ENCODE measurements at regions not wholly inside any gene's neighbourhood (a gene's known extent, or its start where the extent isn't known, plus 50 kb on each side); places are given as distances from the start of the nearest gene placed in this dataset.

DNA sequence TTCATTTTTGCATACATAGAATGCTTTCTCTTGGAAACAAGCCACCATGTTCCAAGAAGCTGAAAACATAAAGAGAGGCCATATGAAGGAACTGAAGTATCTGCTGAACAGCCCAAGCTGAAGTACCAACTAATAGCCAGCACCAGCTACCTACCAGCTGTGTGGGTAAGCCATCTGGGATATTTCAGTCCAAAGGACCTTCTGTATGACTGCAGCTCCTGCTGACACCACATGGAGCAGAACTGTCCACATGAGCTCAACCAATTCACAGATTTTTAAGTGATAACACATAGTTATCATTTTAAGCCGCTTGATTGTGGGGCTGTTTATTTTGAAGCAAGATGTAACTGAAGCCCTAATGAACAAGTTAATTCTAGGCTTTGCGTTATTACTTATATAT is 621.1 kb upstream of the KLHL1 start:
- TF ChIP-seq, protein P1, sequence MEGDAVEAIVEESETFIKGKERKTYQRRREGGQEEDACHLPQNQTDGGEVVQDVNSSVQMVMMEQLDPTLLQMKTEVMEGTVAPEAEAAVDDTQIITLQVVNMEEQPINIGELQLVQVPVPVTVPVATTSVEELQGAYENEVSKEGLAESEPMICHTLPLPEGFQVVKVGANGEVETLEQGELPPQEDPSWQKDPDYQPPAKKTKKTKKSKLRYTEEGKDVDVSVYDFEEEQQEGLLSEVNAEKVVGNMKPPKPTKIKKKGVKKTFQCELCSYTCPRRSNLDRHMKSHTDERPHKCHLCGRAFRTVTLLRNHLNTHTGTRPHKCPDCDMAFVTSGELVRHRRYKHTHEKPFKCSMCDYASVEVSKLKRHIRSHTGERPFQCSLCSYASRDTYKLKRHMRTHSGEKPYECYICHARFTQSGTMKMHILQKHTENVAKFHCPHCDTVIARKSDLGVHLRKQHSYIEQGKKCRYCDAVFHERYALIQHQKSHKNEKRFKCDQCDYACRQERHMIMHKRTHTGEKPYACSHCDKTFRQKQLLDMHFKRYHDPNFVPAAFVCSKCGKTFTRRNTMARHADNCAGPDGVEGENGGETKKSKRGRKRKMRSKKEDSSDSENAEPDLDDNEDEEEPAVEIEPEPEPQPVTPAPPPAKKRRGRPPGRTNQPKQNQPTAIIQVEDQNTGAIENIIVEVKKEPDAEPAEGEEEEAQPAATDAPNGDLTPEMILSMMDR (IDR thresholded peaks at IDR 0.05): no peak
- Histone ChIP-seq H3K4me3 (ENCODE audit: low read depth, low read length) (no peak overlapping the region), H3K79me2 (no peaks in the 10 kb centered on the region), H3K9ac (no peak overlapping the region), H3K27me3 (ENCODE audit: control insufficient read depth, insufficient read depth, low read length) (no peaks in the 10 kb centered on the region), H2AFZ (no peak overlapping the region), H3K36me3 (ENCODE audit: control insufficient read depth, insufficient read depth, low read length) (no peaks in the 10 kb centered on the region), H3K9me3 (ENCODE audit: control insufficient read depth, low read length) (no peaks in the 10 kb centered on the region), H3K4me2 (ENCODE audit: low read length) (no peak overlapping the region), H3K27ac (no peak overlapping the region), H3K4me1 (no peaks in the 10 kb centered on the region)

DNA sequence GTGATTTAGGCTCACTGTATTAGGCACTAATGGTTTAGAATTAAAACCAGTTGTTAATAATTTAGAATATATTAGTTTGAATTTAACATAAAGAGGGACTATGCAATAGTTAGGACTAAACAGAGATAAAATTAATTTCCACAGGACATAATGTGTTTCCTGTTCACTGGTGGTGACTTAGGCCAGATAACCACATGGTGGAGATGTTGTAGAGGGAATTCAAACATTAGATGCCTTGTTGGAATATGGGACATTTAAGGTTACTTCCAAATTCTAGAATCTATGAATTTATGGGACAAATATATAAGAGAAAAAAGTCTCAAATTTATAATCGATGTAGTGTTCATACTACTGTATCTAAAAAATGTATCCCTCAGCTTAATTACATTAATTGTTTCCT is 615.5 kb upstream of the KLHL1 start:
- TF ChIP-seq, protein P1 (IDR thresholded peaks at IDR 0.05): no peak
- Histone ChIP-seq H3K9ac (no peak overlapping the region), H3K27ac (no peak overlapping the region), H2AFZ (no peak overlapping the region), H3K36me3 (ENCODE audit: control insufficient read depth, insufficient read depth, low read length) (no peaks in the 10 kb centered on the region), H3K4me1 (no peaks in the 10 kb centered on the region), H3K4me2 (ENCODE audit: low read length) (no peak overlapping the region), H3K27me3 (ENCODE audit: control insufficient read depth, insufficient read depth, low read length) (no peaks in the 10 kb centered on the region), H3K4me3 (ENCODE audit: low read depth, low read length) (no peak overlapping the region), H3K79me2 (no peaks in the 10 kb centered on the region), H3K9me3 (ENCODE audit: control insufficient read depth, low read length) (no peaks in the 10 kb centered on the region)

DNA sequence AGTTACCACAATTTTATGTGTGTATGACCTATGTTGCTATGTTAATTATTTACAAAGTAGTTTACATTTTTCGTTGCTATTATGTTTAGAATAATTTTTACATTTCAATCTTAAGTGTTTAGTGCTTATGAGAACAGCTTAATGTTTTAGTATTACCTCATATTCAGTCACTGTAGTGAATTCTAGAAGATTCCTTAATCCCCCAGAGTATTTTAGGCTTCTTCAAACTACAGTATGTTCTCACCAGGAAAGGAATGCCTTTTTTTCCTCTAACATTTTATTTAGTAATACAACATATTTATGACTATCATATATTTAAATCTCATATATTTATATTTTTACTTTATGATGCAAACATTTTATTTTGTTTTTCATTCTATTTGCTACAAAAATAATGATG is 612.1 kb upstream of the KLHL1 start:
- H3K27me3 ChIP-seq (ENCODE audit: control insufficient read depth, insufficient read depth, low read length): no peaks in the 10 kb centered on the region
- TF ChIP-seq, protein P1 (IDR thresholded peaks at IDR 0.05): no peak
- H3K79me2 ChIP-seq: no peaks in the 10 kb centered on the region
- H3K4me1 ChIP-seq: no peaks in the 10 kb centered on the region
- no peaks in the 10 kb centered on the region for H3K9me3 ChIP-seq (ENCODE audit: control insufficient read depth, low read length)
- no peaks in the 10 kb centered on the region for H3K36me3 ChIP-seq (ENCODE audit: control insufficient read depth, insufficient read depth, low read length)
- no peak overlapping the region for H2AFZ ChIP-seq
- H3K4me2 ChIP-seq (ENCODE audit: low read length): no peak overlapping the region
- no peak overlapping the region for H3K4me3 ChIP-seq (ENCODE audit: low read depth, low read length)
- H3K27ac ChIP-seq: no peak overlapping the region
- no peak overlapping the region for H3K9ac ChIP-seq

DNA sequence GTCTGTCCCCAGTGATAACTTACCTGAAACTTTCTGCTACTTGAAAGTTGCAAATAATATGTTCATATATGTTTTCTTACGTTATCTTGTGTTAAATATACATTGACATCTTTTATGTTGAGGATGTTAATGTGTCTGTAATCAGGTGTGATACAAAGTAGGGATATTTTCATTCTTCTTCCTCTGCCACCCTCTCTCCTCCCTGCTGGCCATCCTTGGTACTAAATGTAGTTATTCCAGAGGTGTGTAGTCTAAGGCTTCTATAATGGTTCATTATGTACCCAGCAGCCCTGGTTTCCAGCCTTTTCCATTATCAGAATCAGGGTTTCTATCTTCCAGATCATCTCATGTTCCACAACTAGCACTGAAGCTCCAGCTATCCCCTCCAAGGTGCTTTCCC is 606.7 kb upstream of the KLHL1 start:
- Histone ChIP-seq H3K4me2 (ENCODE audit: low read length) (no peak overlapping the region), H3K9ac (no peak overlapping the region), H3K9me3 (ENCODE audit: control insufficient read depth, low read length) (no peaks in the 10 kb centered on the region)

DNA sequence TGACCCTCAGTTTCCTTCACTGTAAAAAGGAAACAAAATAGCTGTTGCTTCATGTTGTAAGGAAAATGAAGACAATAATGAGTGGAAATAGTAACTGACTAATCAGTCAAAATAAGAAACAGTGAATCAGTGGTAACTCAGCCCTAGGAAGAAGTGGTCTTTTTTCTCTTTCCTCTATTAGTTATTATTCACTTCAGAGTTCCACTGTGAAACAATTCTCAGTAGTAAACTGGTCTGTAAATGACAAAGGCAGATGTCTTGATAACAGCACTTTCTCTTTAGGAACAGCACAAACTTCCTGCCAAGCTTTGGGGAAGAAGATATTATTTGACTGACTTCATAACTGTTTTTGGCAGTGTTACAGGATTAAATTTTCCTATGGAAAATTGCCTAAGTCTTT is 600.5 kb upstream of the KLHL1 start:
- no peaks in the 10 kb centered on the region for H3K9me3 ChIP-seq (ENCODE audit: control insufficient read depth, low read length)
- no peak overlapping the region for H3K9ac ChIP-seq
- no peaks in the 10 kb centered on the region for H3K4me1 ChIP-seq
- H3K27ac ChIP-seq: no peak overlapping the region
- H3K79me2 ChIP-seq: no peaks in the 10 kb centered on the region
- H3K4me2 ChIP-seq (ENCODE audit: low read length): no peak overlapping the region
- TF ChIP-seq, protein P1 (IDR thresholded peaks at IDR 0.05): no peak
- no peaks in the 10 kb centered on the region for H3K36me3 ChIP-seq (ENCODE audit: control insufficient read depth, insufficient read depth, low read length)
- H3K27me3 ChIP-seq (ENCODE audit: control insufficient read depth, insufficient read depth, low read length): no peaks in the 10 kb centered on the region
- H2AFZ ChIP-seq: no peak overlapping the region
- no peak overlapping the region for H3K4me3 ChIP-seq (ENCODE audit: low read depth, low read length)

More for the DNA sequence above, 606.7 kb upstream of the KLHL1 start:
- Histone ChIP-seq H3K4me1 (no peaks in the 10 kb centered on the region), H3K27ac (no peak overlapping the region), H3K4me3 (ENCODE audit: low read depth, low read length) (no peak overlapping the region), H3K27me3 (ENCODE audit: control insufficient read depth, insufficient read depth, low read length) (no peaks in the 10 kb centered on the region), H2AFZ (no peak overlapping the region), H3K79me2 (no peaks in the 10 kb centered on the region), H3K36me3 (ENCODE audit: control insufficient read depth, insufficient read depth, low read length) (no peaks in the 10 kb centered on the region)
- TF ChIP-seq, protein P1 (IDR thresholded peaks at IDR 0.05): no peak

All from parathyroid adenoma (tissue), 2 donors.